SK-N-SH (cell line): ENCODE measurements at regions not wholly inside any gene's neighbourhood (a gene's known extent, or its start where the extent isn't known, plus 50 kb on each side); places are given as distances from the start of the nearest gene placed in this dataset.

Experiments used
- CTCF ChIA-PET: fragments of 300-600, 350-600 bp; formaldehyde crosslinking; extraction: SDS; loops from one replicate; lab custom pipeline; 2021; lab: Yijun Ruan, JAX
- POLR2A ChIA-PET: fragments of 350-600 bp; sonication (Branson Sonifier 250); formaldehyde crosslinking; extraction: SDS; loops from one replicate; lab custom pipeline; 2020; ENCODE audit warnings: antibody characterized with exemption, inconsistent platforms; lab: Yijun Ruan, JAX
- DNase-seq: peaks from one replicate; pipeline ENCODE4 v3.0.0; 2012
- H2AFZ ChIP-seq: fragments of 200-600 bp; sonication (generic); 2 replicates; pipeline ENCODE4 v1.8.1; 2016; ENCODE audit warnings: antibody characterized with exemption, mild to moderate bottlenecking, low read depth
- H3F3A ChIP-seq: fragments of 200-600 bp; sonication (generic); replicated peaks from 2 replicates; pipeline ENCODE3; 2016; ENCODE audit warnings: antibody characterized with exemption, mild to moderate bottlenecking; ENCODE audit not compliant: insufficient read depth
- H3K27ac ChIP-seq, 2 experiments: fragments of 200-500 bp in 1 of 2; fragments of 200-600 bp in 1 of 2; sonication (Bioruptor generic) in 1 of 2; sonication (generic), shearing (Covaris generic) in 1 of 2; 2 replicates each; pipeline versions ENCODE4 v1.5.1 to v1.6.1; 2014 to 2016; ENCODE audit warnings: low read depth in 2 of 2, inconsistent platforms in 1 of 2, low read length in 1 of 2, mild to moderate bottlenecking in 1 of 2, mixed read lengths in 1 of 2
- H3K27me3 ChIP-seq: fragments of 200-600 bp; sonication (generic), shearing (Covaris generic); 2 replicates; pipeline ENCODE4 v1.6.1; 2016; ENCODE audit warnings: mixed run types; ENCODE audit not compliant: insufficient read depth
- H3K36me3 ChIP-seq, 2 experiments: fragments of 200-500 bp in 1 of 2; fragments of 200-600 bp in 1 of 2; sonication (Bioruptor generic) in 1 of 2; sonication (generic) in 1 of 2; replicated peaks in 1 of 2; 2 replicates each; pipeline versions ENCODE3 to v1.5.1; 2014 to 2016; ENCODE audit warnings: low read length in 1 of 2, mild to moderate bottlenecking in 1 of 2; ENCODE audit not compliant: insufficient read depth in 2 of 2, control insufficient read depth in 1 of 2
- H3K4me1 ChIP-seq, 2 experiments: fragments of 200-500 bp in 1 of 2; fragments of 200-600 bp in 1 of 2; sonication (Bioruptor generic) in 1 of 2; sonication (generic), shearing (Covaris generic) in 1 of 2; 2 replicates each; pipeline versions ENCODE4 v1.5.1 to v1.6.1; 2014 to 2016; ENCODE audit warnings: low read depth in 1 of 2, low read length in 1 of 2, mixed run types in 1 of 2; ENCODE audit not compliant: insufficient read depth in 2 of 2, control insufficient read depth in 1 of 2
- H3K4me2 ChIP-seq: fragments of 200-600 bp; sonication (generic), shearing (Covaris generic); 2 replicates; pipeline ENCODE4 v1.6.1; 2017; ENCODE audit warnings: mixed run types
- H3K4me3 ChIP-seq, 2 experiments: fragments of 200-500 bp in 1 of 2; fragments of 200-600 bp in 1 of 2; sonication (Bioruptor generic) in 1 of 2; sonication (generic), shearing (Covaris generic) in 1 of 2; 2 replicates each; pipeline versions ENCODE4 v1.5.1 to v1.8.1; 2014 to 2016; ENCODE audit warnings: low read depth in 2 of 2, inconsistent platforms in 1 of 2, low read length in 1 of 2, mild to moderate bottlenecking in 1 of 2, mixed read lengths in 1 of 2, moderate library complexity in 1 of 2
- H3K79me2 ChIP-seq: fragments of 200-600 bp; sonication (generic); 2 replicates; pipeline ENCODE4 v1.8.1; 2017; ENCODE audit warnings: mild to moderate bottlenecking; ENCODE audit not compliant: insufficient read depth
- H3K9ac ChIP-seq: fragments of 200-600 bp; sonication (generic); 2 replicates; pipeline ENCODE4 v1.6.1; 2017; ENCODE audit warnings: mixed run types
- H3K9me2 ChIP-seq: fragments of 200-600 bp; sonication (generic); 2 replicates; pipeline ENCODE4 v1.6.1; 2017; ENCODE audit warnings: mixed run types
- H3K9me3 ChIP-seq: fragments of 200-600 bp; sonication (generic); 2 replicates; pipeline ENCODE4 v1.6.1; 2017; ENCODE audit warnings: mixed run types, mild to moderate bottlenecking, moderate library complexity
- H4K20me1 ChIP-seq: fragments of 200-600 bp; sonication (generic); 2 replicates; pipeline ENCODE4 v1.6.1; 2017; ENCODE audit warnings: mild to moderate bottlenecking, mixed run types; ENCODE audit not compliant: insufficient read depth
- CHD2 ChIP-seq: fragments of 150-350 bp; IDR thresholded peaks from 2 replicates; pipeline ENCODE4 v1.6.1; 2018; ENCODE audit warnings: low read length; ENCODE audit not compliant: partially characterized antibody
- ELF1 ChIP-seq: IDR thresholded peaks from 2 replicates; pipeline ENCODE4 v1.4.0; 2012
- EP300 ChIP-seq, 2 experiments: IDR thresholded peaks; 2 replicates each; pipeline versions ENCODE4 v1.4.0 to v1.6.1; 2012; ENCODE audit warnings: borderline replicate concordance in 1 of 2, low read depth in 1 of 2, low read length in 1 of 2
- FOSL2 ChIP-seq: IDR thresholded peaks from 2 replicates; pipeline ENCODE4 v1.4.0; 2012; ENCODE audit warnings: low read depth, mild to moderate bottlenecking, moderate library complexity, borderline replicate concordance
- GATA2 ChIP-seq: sonication (generic); formaldehyde crosslinking; IDR thresholded peaks from 2 replicates; pipeline ENCODE4 v1.5.0; 2020; ENCODE audit warnings: mild to moderate bottlenecking, missing genetic modification reagents
- MAX ChIP-seq: IDR thresholded peaks from 2 replicates; pipeline ENCODE4 v1.4.0; 2012; ENCODE audit warnings: low read depth
- NFIC ChIP-seq: IDR thresholded peaks from 2 replicates; pipeline ENCODE4 v1.4.0; 2012; ENCODE audit warnings: borderline replicate concordance
- PBX3 ChIP-seq: IDR thresholded peaks from 2 replicates; pipeline ENCODE4; 2012
- POLR2AphosphoS5 ChIP-seq: IDR thresholded peaks from 2 replicates; pipeline ENCODE4 v1.6.1; 2012; ENCODE audit warnings: low read depth, low read length
- RAD21 ChIP-seq: IDR thresholded peaks from 2 replicates; pipeline ENCODE4 v1.6.1; 2012; ENCODE audit warnings: mild to moderate bottlenecking, low read length
- RCOR1 ChIP-seq: fragments of 150-350 bp; IDR thresholded peaks from 2 replicates; pipeline ENCODE4 v1.6.1; 2017; ENCODE audit warnings: antibody characterized with exemption, low read length
- RFX5 ChIP-seq: IDR thresholded peaks from 2 replicates; pipeline ENCODE4 v1.6.1; 2012; ENCODE audit warnings: mild to moderate bottlenecking, improper control_type of control experiment, low read length
- SIN3A ChIP-seq: IDR thresholded peaks from 2 replicates; pipeline ENCODE4 v1.6.1; 2012; ENCODE audit warnings: low read depth, mild to moderate bottlenecking, low read length, moderate library complexity, borderline replicate concordance
- TCF12 ChIP-seq: IDR thresholded peaks from 2 replicates; pipeline ENCODE4 v1.4.0; 2012
- TEAD4 ChIP-seq: IDR thresholded peaks from 2 replicates; pipeline ENCODE4 v1.4.0; 2012; ENCODE audit warnings: mild to moderate bottlenecking, borderline replicate concordance; ENCODE audit not compliant: insufficient read depth
- ZBTB33 ChIP-seq: IDR thresholded peaks from 2 replicates; pipeline ENCODE4 v1.4.0; 2012; ENCODE audit warnings: low read depth, borderline replicate concordance
- whole genome bisulfite sequencing: methylation state at CpG from one replicate; pipeline ENCODE4 v1.1.6; 2017; ENCODE audit warnings: low lambda C conversion rate; 5-methylcytosine and 5-hydroxymethylcytosine counted together
- TF ChIP-seq, protein P1 (sequence below): IDR thresholded peaks from 2 replicates; pipeline ENCODE4 v1.4.0; 2012; ENCODE audit warnings: low read depth, borderline replicate concordance
- TF ChIP-seq, protein P2 (sequence below): fragments of 200-600 bp; sonication (generic); IDR thresholded peaks from 2 replicates; pipeline ENCODE4 v1.6.1; 2017; ENCODE audit warnings: antibody characterized with exemption, mild to moderate bottlenecking, moderate library complexity

DNA sequence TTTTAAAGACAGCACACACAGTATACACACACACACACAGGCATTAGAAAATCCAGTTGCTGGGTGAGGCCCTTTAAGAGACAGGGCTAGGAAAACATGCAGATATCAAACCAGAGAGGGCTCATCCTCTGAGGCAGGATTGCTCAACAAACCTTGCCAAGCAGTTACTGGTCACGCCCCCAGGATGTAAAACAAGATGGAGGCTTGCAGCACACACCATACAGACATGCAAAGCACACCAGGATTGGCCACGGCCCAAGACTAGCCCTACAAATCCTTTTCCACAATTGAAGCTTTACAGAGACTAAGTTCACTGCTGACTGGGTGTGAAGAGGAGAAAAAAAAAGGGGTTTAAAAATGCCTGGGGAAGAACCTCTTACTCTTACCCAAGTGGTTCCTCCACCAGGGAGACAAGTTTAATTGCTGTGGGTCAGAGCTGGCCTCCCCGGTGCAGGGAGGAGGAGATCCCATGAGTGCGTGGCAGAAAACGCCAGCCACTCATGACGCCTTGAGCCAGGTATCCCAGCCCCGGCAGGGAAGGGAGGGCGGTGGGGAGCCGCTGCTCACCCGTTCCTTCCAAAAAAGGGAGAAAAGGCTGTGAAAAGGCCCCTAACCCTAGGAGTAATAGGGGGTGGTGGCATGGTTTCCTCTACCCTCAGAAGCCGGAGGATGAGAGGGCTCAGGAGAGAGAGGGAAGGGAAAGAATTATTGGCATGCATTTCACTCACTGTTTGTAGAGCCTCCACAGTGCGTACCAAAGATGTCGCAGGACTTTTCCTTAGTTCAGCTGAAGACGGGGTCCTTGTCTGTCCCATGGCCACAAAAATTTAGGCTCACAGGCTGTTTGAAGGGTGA is 594.6 kb upstream of the ZP4 start:
- CTCF ChIA-PET: interaction anchor here (0.6 to 1.2 kb wide), 2 partner anchors 259 to 621 kb away, joined by 3 to 4 read pairs; no protein-coding TSS in a partner anchor
- Histone ChIP-seq H3K9me2 (no peaks in the 10 kb centered on the region), H3F3A (peaks cover 13% of the 10 kb centered on the region), H3K4me1 (peaks cover 0 to 9% of the 10 kb centered on the region in 2 experiments; a peak in 3 of 4 replicates), H3K36me3 (no peaks in the 10 kb centered on the region), H2AFZ (peak overlapping the region; percentile 63; the same call in 1 of the 2 replicates), H3K79me2 (no peaks in the 10 kb centered on the region), H3K27me3 (no peaks in the 10 kb centered on the region), H3K4me3 (no peak overlapping the region), H3K27ac (peak overlapping the region in 1 of 2 experiments; percentile 48; a peak in 1 of 4 replicates), H4K20me1 (no peaks in the 10 kb centered on the region), H3K9me3 (no peaks in the 10 kb centered on the region), H3K4me2 (no peak overlapping the region), H3K9ac (no peak overlapping the region)
- no peak for DNase-seq
- POLR2A ChIA-PET: no interaction called here
- TF ChIP-seq MAX (no peak), RAD21 (no peak), POLR2AphosphoS5 (no peak), EP300 (IDR thresholded peaks at IDR 0.05; ENCODE audit: borderline replicate concordance in 1 of 2, low read depth in 1 of 2, low read length in 1 of 2) (no peak), TCF12 (no peak), NFIC (no peak), PBX3 (no peak), RCOR1 (no peak), ZBTB33 (no peak), FOSL2 (no peak), CHD2 (no peak)
- TF ChIP-seq, protein P1, sequence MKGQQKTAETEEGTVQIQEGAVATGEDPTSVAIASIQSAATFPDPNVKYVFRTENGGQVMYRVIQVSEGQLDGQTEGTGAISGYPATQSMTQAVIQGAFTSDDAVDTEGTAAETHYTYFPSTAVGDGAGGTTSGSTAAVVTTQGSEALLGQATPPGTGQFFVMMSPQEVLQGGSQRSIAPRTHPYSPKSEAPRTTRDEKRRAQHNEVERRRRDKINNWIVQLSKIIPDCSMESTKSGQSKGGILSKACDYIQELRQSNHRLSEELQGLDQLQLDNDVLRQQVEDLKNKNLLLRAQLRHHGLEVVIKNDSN: no peak
- 82% methylated on average over 14 of the region's 14 CpGs for WGBS

GRCh38 chr1:238484121-238484520 is 593.4 kb upstream of the ZP4 start:
- Histone ChIP-seq H4K20me1 (no peaks in the 10 kb centered on the region), H3K79me2 (no peaks in the 10 kb centered on the region), H3K9me3 (no peaks in the 10 kb centered on the region), H3K27ac (peak overlapping the region in 1 of 2 experiments; percentile 48; a peak in 1 of 4 replicates), H3K9me2 (no peaks in the 10 kb centered on the region), H3K36me3 (no peaks in the 10 kb centered on the region), H3K4me2 (no peak overlapping the region), H3K27me3 (no peaks in the 10 kb centered on the region), H2AFZ (0 out of 2 replicates have a peak overlapping the region, but pooled peaks have one; percentile 63), H3K4me3 (no peak overlapping the region), H3K4me1 (peaks cover 0 to 9% of the 10 kb centered on the region in 2 experiments; a peak in 3 of 4 replicates), H3F3A (peaks cover 13% of the 10 kb centered on the region), H3K9ac (no peak overlapping the region)
- DNase-seq: no peak
- 58% methylated on average over 4 of the region's 4 CpGs for WGBS
- POLR2A ChIA-PET: no interaction called here
- CTCF ChIA-PET: no interaction called here
- no peak for TF ChIP-seq TEAD4
- no peak for TF ChIP-seq GATA2
- no peak for TF ChIP-seq ZBTB33
- TF ChIP-seq, protein P2, sequence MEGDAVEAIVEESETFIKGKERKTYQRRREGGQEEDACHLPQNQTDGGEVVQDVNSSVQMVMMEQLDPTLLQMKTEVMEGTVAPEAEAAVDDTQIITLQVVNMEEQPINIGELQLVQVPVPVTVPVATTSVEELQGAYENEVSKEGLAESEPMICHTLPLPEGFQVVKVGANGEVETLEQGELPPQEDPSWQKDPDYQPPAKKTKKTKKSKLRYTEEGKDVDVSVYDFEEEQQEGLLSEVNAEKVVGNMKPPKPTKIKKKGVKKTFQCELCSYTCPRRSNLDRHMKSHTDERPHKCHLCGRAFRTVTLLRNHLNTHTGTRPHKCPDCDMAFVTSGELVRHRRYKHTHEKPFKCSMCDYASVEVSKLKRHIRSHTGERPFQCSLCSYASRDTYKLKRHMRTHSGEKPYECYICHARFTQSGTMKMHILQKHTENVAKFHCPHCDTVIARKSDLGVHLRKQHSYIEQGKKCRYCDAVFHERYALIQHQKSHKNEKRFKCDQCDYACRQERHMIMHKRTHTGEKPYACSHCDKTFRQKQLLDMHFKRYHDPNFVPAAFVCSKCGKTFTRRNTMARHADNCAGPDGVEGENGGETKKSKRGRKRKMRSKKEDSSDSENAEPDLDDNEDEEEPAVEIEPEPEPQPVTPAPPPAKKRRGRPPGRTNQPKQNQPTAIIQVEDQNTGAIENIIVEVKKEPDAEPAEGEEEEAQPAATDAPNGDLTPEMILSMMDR: no peak
- TF ChIP-seq ELF1: no peak
- no peak for TF ChIP-seq RFX5
- no peak for TF ChIP-seq TCF12
- no peak for TF ChIP-seq SIN3A
